BJ (cell line): ENCODE measurements at regions not wholly inside any gene's neighbourhood (a gene's known extent, or its start where the extent isn't known, plus 50 kb on each side); places are given as distances from the start of the nearest gene placed in this dataset.

ENCODE experiments used
- CTCF ChIA-PET: fragments of 350-600 bp; formaldehyde crosslinking; extraction: SDS; loops from one replicate; lab custom pipeline; 2021; ENCODE audit warnings: antibody characterized with exemption, inconsistent platforms; lab: Yijun Ruan, JAX
- POLR2A ChIA-PET: fragments of 300-600 bp; sonication (Branson Sonifier 250); formaldehyde crosslinking; extraction: SDS; loops from one replicate; lab custom pipeline; 2021; ENCODE audit warnings: antibody characterized with exemption; lab: Charles Lee
- DNase-seq: peaks from one replicate; pipeline ENCODE4 v3.0.0-alpha.2; 2011; ENCODE audit warnings: low read depth
- H3K27me3 ChIP-seq: 2 replicates; pipeline ENCODE4 v1.6.0; 2011; ENCODE audit warnings: low read length; ENCODE audit not compliant: control insufficient read depth, insufficient read depth
- H3K36me3 ChIP-seq: 2 replicates; pipeline ENCODE4 v1.5.1; 2011; ENCODE audit warnings: low read length; ENCODE audit not compliant: control insufficient read depth, insufficient read depth
- H3K4me3 ChIP-seq: 2 replicates; pipeline ENCODE4 v1.5.1; 2011; ENCODE audit warnings: low read depth, mild to moderate bottlenecking, control low read depth, low read length
- CTCF ChIP-seq: IDR thresholded peaks from 2 replicates; pipeline ENCODE4 v1.5.1; 2011; ENCODE audit warnings: low read depth, mild to moderate bottlenecking, control low read depth, inconsistent platforms, low read length, moderate library complexity; ENCODE audit not compliant: insufficient read depth

DNA sequence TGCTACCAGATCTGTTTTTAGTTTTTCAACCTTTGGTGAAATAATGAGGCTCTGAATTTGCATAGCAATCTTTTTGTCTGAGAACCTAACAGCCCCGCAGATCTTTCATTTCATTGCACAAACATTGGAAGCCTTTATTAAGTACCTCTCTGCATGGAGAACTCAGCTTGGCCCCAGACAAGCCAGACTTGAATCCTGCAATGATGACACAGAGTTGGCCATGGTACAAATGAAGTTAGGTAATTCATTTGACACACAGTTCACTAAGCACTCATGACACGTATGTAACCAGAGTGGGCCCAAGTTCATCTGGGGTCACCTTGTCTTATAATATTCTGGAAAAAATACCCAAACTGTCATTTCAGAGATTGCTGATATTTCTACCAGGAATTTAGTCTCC is 439.1 kb upstream of the ID2 start:
- no peak for DNase-seq
- TF ChIP-seq CTCF, result no peak
- Histone ChIP-seq H3K4me3 (no peak overlapping the region), H3K27me3 (no peaks in the 10 kb centered on the region), H3K36me3 (no peaks in the 10 kb centered on the region)
- CTCF ChIA-PET, result no interaction called here
- POLR2A ChIA-PET, result no interaction called here

DNA sequence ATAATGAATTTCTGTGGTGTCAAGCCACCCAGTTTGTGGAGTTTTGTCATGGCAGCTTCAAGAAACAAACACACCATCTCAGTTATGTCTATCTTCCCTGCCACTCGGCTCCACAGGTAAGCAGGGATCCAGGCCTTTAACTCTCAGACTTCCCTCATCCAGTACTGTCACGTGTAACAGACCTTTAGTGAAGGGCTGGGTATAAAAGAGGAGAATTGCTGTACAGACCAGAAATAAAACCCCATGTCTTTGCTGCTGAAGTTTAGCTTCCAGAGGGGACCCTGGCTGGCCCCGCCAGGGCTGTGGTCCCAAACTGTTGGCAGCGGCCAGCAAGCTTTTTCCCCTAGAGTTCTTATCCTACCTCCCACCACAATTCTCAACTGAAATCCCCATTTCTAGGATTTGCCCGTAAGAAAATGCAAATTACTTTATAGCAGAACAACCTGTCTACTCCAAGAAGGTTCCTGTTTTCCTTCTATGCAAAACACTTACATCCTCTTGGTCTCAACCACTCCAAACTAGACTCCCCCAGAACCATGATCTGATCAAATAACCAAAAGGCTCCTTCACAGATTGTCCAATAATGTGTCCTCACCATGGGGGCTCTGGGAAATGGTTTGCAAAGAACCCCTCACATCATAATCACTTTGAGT is 438.0 kb upstream of the ID2 start:
- no peak for TF ChIP-seq CTCF
- Histone ChIP-seq H3K27me3 (no peaks in the 10 kb centered on the region), H3K4me3 (no peak overlapping the region), H3K36me3 (no peaks in the 10 kb centered on the region)
- ChIA-PET CTCF (no interaction called here), POLR2A (no interaction called here)
- no peak for DNase-seq

- no peak for DNase-seq
- CTCF ChIA-PET, result interaction anchor here (0.6 to 1.1 kb wide), 2 partner anchors 9 to 170 kb away, joined by 3 read pairs; no protein-coding TSS in a partner anchor
- POLR2A ChIA-PET, result no interaction called here
- Histone ChIP-seq H3K36me3 (no peaks in the 10 kb centered on the region), H3K4me3 (no peak overlapping the region), H3K27me3 (no peaks in the 10 kb centered on the region)
- TF ChIP-seq CTCF, result no peak
These were observed 437.2 kb upstream of the ID2 start for GRCh38 chr2:8244639-8245038.

DNA sequence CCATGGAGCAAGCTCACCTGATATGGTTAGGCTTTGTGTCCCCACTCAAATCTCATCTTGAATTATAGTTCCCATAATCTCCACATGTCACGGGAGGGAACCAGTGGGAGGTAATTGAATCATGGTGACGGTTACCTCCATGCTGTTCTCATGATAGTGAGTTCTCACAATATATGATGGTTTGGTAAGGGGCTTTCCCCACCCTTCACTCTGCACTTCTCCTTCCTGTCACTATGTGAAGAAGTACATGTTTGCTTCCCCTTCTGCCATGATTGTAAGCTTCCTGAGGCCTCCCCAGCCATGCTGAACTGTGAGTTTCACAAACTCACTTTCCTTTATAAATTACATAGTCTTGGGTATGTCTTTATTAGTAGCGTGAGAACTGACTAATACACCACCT is 435.7 kb upstream of the ID2 start:
- Histone ChIP-seq H3K27me3 (no peaks in the 10 kb centered on the region), H3K36me3 (no peaks in the 10 kb centered on the region), H3K4me3 (no peak overlapping the region)
- DNase-seq, result no peak
- POLR2A ChIA-PET, result no interaction called here
- no peak for TF ChIP-seq CTCF
- CTCF ChIA-PET, result no interaction called here

- DNase-seq, result no peak
- POLR2A ChIA-PET, result no interaction called here
- no peaks in the 10 kb centered on the region for H3K27me3 ChIP-seq
- no peak overlapping the region for H3K4me3 ChIP-seq
- H3K36me3 ChIP-seq, result no peaks in the 10 kb centered on the region
- TF ChIP-seq CTCF, result no peak
- CTCF ChIA-PET, result no interaction called here
These were observed 433.8 kb upstream of the ID2 start for GRCh38 chr2:8247905-8248622.
